KMS-11 (cell line): ENCODE measurements at regions not wholly inside any gene's neighbourhood (a gene's known extent, or its start where the extent isn't known, plus 50 kb on each side); places are given as distances from the start of the nearest gene placed in this dataset.

Experiments
- H2AFZ ChIP-seq: fragments of 200-600 bp; sonication (generic); 2 replicates; pipeline ENCODE4 v1.6.1; 2016; ENCODE audit warnings: antibody characterized with exemption, mixed run types, low read depth
- H3K27ac ChIP-seq: fragments of 200-600 bp; sonication (generic); 2 replicates; pipeline ENCODE4 v1.6.1; 2016; ENCODE audit warnings: mild to moderate bottlenecking, mixed run types
- H3K27me3 ChIP-seq: fragments of 200-600 bp; sonication (generic); 2 replicates; pipeline ENCODE4 v1.6.1; 2017; ENCODE audit warnings: mild to moderate bottlenecking, low read depth, mixed run types, moderate library complexity; ENCODE audit not compliant: insufficient read depth
- H3K36me3 ChIP-seq: fragments of 200-600 bp; sonication (generic); 2 replicates; pipeline ENCODE4 v1.6.1; 2017; ENCODE audit warnings: mild to moderate bottlenecking, mixed run types; ENCODE audit not compliant: insufficient read depth
- H3K4me1 ChIP-seq: fragments of 200-600 bp; sonication (generic); 2 replicates; pipeline ENCODE4 v1.6.1; 2016; ENCODE audit warnings: mild to moderate bottlenecking, low read depth, mixed run types; ENCODE audit not compliant: poor library complexity, severe bottlenecking
- H3K4me2 ChIP-seq: fragments of 200-600 bp; sonication (generic); 2 replicates; pipeline ENCODE4 v1.7.0; 2016; ENCODE audit warnings: mild to moderate bottlenecking, mixed run types
- H3K4me3 ChIP-seq: fragments of 200-600 bp; sonication (generic); IDR thresholded peaks from 2 replicates; pipeline ENCODE4 v1.6.1; 2017; ENCODE audit warnings: low read depth, low read length, mixed read lengths; ENCODE audit not compliant: insufficient read depth
- H3K79me2 ChIP-seq: fragments of 200-600 bp; sonication (generic); 2 replicates; pipeline ENCODE4 v1.6.1; 2016; ENCODE audit warnings: low read depth, mixed run types; ENCODE audit not compliant: insufficient read depth
- H3K9ac ChIP-seq: fragments of 200-600 bp; sonication (generic); 2 replicates; pipeline ENCODE4 v1.6.1; 2016; ENCODE audit warnings: mild to moderate bottlenecking, mixed run types
- H4K20me1 ChIP-seq: fragments of 200-600 bp; sonication (generic); 2 replicates; pipeline ENCODE4 v1.6.1; 2016; ENCODE audit warnings: mild to moderate bottlenecking, mixed run types; ENCODE audit not compliant: insufficient read depth
- TF ChIP-seq, protein P1 (sequence below): fragments of 200-600 bp; sonication (generic); conservative IDR thresholded peaks from 2 replicates; pipeline ENCODE4 v1.6.1; 2017; ENCODE audit warnings: low read depth, mild to moderate bottlenecking, antibody characterized with exemption, low read length, moderate library complexity, mixed read lengths

- TF ChIP-seq, protein P1, sequence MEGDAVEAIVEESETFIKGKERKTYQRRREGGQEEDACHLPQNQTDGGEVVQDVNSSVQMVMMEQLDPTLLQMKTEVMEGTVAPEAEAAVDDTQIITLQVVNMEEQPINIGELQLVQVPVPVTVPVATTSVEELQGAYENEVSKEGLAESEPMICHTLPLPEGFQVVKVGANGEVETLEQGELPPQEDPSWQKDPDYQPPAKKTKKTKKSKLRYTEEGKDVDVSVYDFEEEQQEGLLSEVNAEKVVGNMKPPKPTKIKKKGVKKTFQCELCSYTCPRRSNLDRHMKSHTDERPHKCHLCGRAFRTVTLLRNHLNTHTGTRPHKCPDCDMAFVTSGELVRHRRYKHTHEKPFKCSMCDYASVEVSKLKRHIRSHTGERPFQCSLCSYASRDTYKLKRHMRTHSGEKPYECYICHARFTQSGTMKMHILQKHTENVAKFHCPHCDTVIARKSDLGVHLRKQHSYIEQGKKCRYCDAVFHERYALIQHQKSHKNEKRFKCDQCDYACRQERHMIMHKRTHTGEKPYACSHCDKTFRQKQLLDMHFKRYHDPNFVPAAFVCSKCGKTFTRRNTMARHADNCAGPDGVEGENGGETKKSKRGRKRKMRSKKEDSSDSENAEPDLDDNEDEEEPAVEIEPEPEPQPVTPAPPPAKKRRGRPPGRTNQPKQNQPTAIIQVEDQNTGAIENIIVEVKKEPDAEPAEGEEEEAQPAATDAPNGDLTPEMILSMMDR, result no peak
- Histone ChIP-seq H3K4me3 (no peak overlapping the region), H3K4me1 (no peaks in the 10 kb centered on the region), H2AFZ (no peak overlapping the region), H4K20me1 (no peaks in the 10 kb centered on the region), H3K4me2 (no peak overlapping the region), H3K79me2 (no peaks in the 10 kb centered on the region), H3K27me3 (no peaks in the 10 kb centered on the region), H3K27ac (no peak overlapping the region), H3K36me3 (no peaks in the 10 kb centered on the region), H3K9ac (no peak overlapping the region)
Observed at GRCh38 chr2:134108113-134108512, 145.8 kb upstream of the MGAT5 start.

DNA sequence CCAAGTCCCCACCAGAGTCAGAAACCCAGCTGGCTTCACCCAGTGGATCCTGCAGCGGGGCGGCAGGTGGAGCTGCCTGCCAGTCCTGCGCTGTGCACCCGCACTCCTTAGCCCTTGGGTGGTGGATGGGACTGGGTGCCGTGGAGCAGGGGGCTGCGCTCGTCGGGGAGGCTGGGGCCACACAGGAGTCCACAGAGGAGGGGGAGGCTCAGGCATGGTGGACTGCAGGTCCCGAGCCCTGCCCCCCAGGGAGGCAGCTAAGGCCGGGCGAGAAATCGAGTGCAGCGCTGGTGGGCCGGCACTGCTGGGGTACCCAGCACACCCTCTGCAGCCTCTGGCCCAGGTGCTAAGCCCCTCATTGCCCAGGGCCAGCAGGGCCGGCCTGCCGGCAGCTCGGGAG is 144.6 kb upstream of the MGAT5 start:
- no peaks in the 10 kb centered on the region for H4K20me1 ChIP-seq
- H2AFZ ChIP-seq, result no peak overlapping the region
- no peaks in the 10 kb centered on the region for H3K36me3 ChIP-seq
- H3K4me2 ChIP-seq, result no peak overlapping the region
- H3K9ac ChIP-seq, result no peak overlapping the region
- H3K27me3 ChIP-seq, result no peaks in the 10 kb centered on the region
- H3K79me2 ChIP-seq, result no peaks in the 10 kb centered on the region
- H3K4me1 ChIP-seq, result no peaks in the 10 kb centered on the region
- TF ChIP-seq, protein P1, result no peak
- H3K27ac ChIP-seq, result no peak overlapping the region
- H3K4me3 ChIP-seq, result no peak overlapping the region

DNA sequence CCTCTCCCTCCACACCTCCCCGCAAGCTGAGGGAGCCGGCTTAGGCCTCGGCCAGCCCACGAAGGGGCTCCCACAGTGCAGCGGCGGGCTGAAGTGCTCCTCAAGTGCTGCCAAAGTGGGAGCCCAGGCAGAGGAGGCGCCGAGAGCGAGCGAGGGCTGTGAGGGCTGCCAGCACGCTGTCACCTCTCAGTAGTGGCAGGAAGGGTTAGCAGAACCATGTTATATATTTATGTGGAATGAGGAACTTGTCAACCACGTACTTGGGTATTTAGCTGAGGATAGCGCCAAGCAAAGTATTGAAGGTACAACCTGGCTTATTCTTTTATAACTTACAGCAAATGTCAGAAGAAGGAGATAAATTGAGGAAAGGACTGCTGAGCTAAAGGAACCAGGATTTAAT is 144.1 kb upstream of the MGAT5 start:
- Histone ChIP-seq H3K4me2 (no peak overlapping the region), H3K79me2 (no peaks in the 10 kb centered on the region), H2AFZ (no peak overlapping the region), H4K20me1 (no peaks in the 10 kb centered on the region), H3K27ac (no peak overlapping the region), H3K4me3 (no peak overlapping the region), H3K9ac (no peak overlapping the region), H3K36me3 (no peaks in the 10 kb centered on the region), H3K27me3 (no peaks in the 10 kb centered on the region), H3K4me1 (no peaks in the 10 kb centered on the region)
- TF ChIP-seq, protein P1, result no peak

DNA sequence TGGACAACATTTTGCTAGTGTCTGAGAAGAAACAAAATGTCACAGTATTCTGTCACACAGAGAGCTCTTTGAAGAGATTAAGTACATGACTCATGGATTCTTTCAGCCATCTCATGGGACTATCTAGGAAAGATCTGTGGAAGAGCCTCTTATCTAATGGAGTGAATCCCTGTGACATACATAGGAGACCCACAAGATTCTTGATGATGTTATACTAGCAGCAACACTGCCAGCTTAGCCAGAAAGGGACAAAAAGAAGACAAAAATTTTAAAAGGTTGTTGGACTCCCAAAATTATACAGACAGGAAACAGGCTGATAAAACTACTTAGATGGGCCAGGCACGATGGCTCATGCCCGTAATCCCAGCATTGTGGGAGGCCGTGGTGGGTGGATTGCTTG is 143.3 kb upstream of the MGAT5 start:
- Histone ChIP-seq H3K4me2 (no peak overlapping the region), H4K20me1 (no peaks in the 10 kb centered on the region), H3K36me3 (no peaks in the 10 kb centered on the region), H3K4me3 (no peak overlapping the region), H3K27ac (no peak overlapping the region), H3K9ac (no peak overlapping the region), H2AFZ (no peak overlapping the region), H3K4me1 (no peaks in the 10 kb centered on the region), H3K27me3 (no peaks in the 10 kb centered on the region), H3K79me2 (no peaks in the 10 kb centered on the region)
- TF ChIP-seq, protein P1, result no peak

DNA sequence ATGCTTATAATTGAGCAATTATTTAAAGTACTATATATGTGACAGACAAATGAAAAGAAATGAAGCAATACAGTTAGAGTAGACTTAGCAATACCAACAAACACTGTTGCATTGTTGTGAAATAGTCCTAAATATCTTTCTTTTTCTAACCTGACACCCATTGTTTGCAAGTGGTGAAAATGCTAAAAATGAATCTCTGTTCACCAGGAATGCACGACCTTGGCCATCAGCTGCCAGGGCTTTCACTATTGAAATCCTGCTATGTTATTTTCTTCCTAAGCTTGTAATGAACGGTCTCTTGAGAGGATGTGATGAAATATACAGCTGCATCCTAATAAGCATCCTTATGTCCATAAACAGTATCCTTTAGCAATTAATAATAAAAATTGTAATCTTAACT is 136.2 kb upstream of the MGAT5 start:
- 0 out of 2 replicates have a peak, but pooled peaks cover 5% of the 10 kb centered on the region for H4K20me1 ChIP-seq
- no peak overlapping the region for H3K4me2 ChIP-seq
- no peak overlapping the region for H2AFZ ChIP-seq
- peaks cover 24% of the 10 kb centered on the region for H3K79me2 ChIP-seq
- H3K27ac ChIP-seq, result no peak overlapping the region
- no peak overlapping the region for H3K9ac ChIP-seq
- no peaks in the 10 kb centered on the region for H3K36me3 ChIP-seq
- peaks cover 25% of the 10 kb centered on the region for H3K4me1 ChIP-seq
- H3K27me3 ChIP-seq, result no peaks in the 10 kb centered on the region
- H3K4me3 ChIP-seq, result no peak overlapping the region
- TF ChIP-seq, protein P1, result no peak
